ENCODE measurements at regions not wholly inside any gene's neighbourhood (a gene's known extent, or its start where the extent isn't known, plus 50 kb on each side); places are given as distances from the start of the nearest gene placed in this dataset.
"Not testable (repeated sequence)": the region's sequence is repeated elsewhere in the genome, so short reads cannot be mapped to it uniquely, and the experiment has no call there.

DNA sequence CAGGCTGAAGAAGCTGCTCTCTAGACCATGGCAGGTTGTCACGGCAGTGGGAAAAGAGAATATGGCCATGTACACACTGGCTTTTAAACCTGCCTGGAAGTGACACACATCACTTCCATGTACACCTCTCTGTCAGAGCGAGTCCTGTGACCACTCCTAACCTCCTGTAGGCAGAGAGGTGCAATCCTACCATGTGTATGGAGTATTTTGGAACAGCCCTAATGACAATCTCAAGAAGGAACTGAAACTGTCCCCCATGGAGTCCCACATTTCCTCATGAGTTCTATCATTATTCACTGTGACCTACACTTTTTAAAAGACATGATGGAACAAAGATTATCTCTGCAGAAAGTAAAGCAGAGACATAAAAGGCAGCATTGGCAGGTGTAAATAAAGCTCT, 153.4 kb upstream of the PFN2 start:
- no peak for ATAC-seq
- no peak for DNase-seq
- intact Hi-C loops (cut with micrococcal nuclease): no loop called here

DNA sequence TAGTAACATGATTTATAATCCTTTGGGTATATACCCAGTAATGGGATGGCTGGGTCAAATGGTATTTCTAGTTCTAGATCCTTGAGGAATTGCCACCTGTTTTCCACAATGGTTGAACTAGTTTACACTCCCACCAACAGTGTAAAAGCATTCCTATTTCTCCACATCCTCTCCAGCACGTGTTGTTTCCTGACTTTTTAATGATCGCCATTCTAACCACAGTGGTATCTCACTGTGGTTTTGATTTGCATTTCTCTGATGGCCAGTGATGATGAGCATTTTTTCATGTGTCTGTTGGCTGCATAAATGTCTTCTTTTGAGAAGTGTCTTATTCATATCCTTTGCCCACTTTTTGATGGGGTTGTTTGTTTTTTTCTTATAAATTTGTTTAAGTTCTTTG, 152.6 kb upstream of the PFN2 start:
- ATAC-seq; intact Hi-C loops (cut with micrococcal nuclease); DNase-seq: not testable (repeated sequence)

DNA sequence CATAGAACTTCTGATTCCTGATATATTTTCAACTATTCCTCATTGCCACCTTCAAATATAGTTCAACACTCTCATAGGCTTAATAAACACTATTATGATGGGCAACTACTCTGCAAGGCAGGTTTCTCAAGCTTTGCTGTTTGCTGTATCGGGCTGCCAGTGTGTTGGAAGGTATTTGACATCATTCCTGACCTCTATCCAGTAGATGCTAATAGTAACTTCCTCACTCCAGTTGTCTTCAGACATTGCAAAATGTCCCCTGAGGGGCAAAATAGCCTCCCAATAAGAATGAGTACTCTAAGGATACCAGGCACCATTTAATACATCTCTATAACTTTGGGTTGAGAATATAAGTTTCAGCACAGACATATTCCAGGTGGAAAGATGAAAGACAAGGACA, 147.5 kb upstream of the PFN2 start:
- DNase-seq (no peak), ATAC-seq (no peak)
- intact Hi-C loops (cut with micrococcal nuclease): no loop called here

DNA sequence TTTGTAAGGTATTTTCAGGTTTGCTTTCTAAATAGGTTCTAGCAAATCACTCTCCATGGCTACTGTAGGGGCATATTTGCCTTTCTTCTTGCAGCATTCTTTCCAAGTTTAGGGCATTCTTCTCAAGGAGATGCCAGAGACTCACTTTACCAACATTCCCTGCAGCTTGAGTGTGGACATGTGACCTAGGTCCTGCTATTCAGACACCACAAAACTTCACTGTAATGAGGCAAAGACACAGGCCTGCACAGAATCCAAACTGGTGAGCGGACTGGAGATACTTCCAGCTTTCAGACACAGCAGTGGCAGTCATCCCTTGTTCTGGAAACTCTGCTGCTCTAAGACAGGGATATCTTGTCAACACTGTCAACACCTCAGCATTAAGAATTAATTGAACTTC, 146.4 kb upstream of the PFN2 start:
- ATAC-seq: no peak
- intact Hi-C loops (cut with micrococcal nuclease): no loop called here
- DNase-seq: no peak

DNA sequence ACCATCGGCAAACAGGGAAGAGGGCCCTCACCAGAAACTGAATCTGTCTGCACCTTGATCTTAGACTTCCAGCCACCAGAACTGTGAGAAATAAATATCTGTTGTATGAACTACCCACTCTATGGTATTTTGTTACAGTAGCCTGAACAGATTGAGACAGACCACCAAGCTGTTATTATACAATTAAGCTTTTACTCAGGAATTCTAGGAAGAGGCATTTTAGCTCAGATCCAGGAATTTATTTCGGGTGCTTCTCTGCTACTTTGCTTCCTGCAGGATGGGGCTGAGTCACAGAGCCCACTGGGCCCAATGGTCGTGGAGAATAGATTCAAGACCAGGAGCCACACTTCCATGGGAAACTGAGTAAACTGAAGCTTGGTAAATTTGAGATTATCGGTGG, 145.5 kb upstream of the PFN2 start:
- DNase-seq: no peak
- ATAC-seq: no peak
- intact Hi-C loops (cut with micrococcal nuclease): no loop called here

DNA sequence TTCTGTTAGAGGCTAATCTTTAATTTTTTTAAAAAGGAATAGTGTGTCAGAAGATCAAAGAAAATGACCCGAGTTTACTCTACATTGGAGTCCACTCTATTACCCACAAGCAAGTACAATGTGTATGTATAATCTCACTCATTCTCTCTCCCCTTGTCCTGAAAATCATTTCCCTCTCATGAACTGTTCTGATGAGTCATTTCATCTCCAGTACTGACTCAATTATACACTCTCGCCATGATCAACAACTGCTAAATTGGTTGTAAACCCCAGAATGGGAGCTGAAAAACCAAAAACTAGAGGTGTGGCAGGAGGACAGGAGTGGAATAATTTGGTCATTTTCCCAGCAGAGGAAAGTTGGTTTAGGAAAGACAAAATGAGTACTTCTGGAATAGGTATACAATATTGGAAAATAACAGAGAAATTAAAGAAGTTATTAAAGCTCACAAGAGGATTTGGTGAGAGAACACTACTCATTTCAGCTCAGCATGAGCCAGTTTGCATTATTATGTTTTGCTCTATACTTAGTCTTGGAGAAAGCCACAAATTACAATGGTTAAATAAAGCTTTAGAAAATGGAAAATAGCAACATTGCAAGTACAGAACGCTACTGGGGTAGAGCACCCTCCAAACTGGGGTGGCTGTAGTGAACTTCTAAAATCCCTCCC, 144.3 kb upstream of the PFN2 start:
- DNase-seq (no peak), ATAC-seq (no peak)
- intact Hi-C loops (cut with micrococcal nuclease): no loop called here

DNA sequence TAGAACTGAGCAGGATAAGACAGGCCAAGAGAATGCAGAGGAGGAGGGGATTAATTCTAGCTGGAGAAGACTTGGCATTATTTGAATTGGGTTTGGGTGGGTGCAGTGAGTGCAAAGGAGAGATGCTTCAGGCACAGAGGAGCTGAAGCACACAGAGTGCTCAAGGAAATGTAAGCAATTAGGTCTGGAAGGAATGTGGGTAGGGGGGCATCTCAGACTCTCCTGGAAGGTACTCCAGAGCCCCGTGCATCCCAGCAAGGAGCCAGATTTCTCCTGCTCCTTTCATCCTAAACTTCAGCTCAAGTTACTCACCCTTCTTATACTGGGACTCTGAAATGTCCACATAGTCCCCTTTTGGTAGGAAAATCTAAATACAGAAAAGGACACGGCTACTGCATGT, 143.6 kb upstream of the PFN2 start:
- ATAC-seq (no peak), DNase-seq (no peak)
- intact Hi-C loops (cut with micrococcal nuclease): no loop called here

DNA sequence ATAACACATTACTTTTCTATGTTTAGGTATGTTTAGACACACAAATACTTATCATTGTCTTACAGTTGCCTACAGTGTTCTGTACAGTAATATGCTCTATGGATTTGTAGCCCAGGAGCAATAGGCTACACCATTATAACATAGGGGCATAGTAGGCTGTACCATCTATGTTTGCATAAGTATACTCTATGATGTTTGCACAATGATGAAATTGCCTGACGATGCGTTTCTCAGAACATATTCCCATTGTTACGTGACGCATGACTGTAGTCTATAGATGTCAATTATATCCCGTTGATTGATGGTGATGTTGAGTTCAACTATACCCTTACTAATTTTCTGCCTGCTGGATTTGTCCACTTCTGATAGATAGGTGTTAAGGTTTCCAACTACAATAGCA, 139.4 kb upstream of the PFN2 start:
- intact Hi-C loops (cut with micrococcal nuclease): no loop called here
- no peak for DNase-seq
- ATAC-seq: no peak

DNA sequence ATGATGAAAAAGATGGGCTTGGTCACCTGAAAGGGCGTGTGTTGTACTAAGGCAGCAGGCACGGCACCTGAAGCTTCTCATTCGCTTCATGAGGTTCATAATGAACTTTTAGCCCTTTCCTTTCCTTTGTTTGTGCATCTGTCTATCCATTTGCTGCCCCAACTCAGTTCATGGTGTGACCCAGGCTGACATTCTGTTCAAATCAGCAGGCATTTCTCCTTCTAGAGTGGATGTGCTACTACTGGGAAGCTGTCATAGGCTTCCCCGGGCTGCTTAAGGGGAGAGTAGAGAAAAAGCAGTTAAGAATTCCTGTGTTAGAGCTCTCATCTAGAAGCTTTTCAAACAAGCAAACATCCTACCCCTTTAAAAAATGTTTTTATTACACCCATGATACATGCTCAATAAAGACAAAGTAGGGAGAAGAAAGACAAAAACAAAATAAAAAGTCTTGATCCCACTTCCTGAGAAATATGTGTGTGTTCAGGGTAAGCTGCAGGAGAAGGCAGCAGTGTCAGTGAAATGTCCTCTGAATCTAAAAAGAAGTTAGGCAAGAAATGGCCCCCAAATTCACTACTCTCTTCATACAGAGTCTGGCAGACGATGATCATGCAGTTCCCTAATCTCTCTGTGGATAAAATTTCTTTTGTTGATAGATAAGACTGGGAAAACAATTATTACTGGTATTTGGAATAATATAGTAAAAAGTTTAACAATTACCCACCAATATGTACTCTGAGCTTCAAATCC, 136.9 kb upstream of the PFN2 start:
- intact Hi-C loops (cut with micrococcal nuclease): no loop called here
- ATAC-seq (no peak), DNase-seq (no peak)

DNA sequence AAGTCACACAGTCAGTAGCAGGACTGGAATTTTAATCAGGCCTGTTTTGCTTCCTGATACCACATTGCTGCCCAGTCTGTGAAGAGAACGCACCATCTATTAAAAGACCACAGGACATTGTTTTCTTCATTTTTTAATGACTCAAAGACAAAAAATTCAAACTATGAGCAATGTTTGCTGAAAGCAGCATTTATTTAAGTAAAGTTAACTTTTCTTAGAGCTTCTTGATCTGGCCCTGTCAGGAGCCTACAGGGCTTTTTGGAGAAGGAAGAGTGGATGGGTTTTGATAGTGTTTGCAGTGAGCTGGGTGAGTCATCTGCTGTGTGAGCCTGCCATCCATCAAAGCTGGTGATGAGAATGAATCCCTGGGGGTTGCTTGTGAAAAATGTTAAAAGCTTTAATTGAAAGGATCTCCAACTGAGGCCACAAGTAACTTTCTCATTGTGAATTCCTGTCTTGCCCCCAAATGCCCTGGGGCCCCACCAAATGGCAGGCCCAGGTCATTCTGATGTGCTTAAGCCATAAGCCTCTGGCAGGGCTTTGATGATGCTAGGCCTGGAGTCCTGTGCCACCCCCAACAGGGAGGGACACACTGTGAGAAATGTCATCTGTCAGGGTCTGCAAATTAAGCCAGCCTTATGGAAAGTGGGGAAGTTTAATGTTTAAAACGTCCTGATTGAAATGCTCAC, 136.2 kb upstream of the PFN2 start:
- DNase-seq: no peak
- no peak for ATAC-seq

DNA sequence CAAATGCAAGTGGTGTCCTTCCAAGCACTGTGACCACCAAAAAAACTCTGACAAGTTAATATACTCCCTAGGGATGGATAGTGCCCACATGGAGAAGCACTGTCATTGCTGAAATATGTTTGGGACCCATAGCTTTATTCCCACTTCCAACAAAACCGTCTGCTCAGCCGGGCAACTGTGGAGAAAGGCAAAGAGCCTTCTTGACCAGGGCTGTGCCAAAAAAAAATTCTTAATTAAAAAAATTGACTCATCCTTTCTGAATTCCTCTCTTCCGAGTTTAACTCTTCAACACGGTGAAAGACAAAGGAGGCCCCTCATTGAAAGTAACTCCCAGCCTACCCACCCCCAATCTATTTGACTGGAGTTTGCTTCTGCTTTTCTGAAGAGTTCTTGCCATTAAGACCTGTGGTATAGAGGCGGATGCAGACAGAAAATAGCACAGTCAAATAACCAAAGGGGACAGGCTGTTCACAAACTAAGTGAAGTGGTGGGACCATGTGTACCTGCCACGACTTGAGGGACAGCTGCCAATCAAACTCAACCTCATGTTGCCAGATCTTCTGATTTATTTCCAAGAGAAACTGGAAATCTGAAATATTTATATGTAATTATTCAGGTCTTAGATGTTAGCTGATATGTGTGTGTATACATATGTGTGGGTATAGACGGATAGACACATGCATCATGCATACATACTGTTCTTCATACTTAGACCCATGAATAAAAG, 135.4 kb upstream of the PFN2 start:
- DNase-seq: no peak
- intact Hi-C loops (cut with micrococcal nuclease): no loop called here
- no peak for ATAC-seq

More for the DNA sequence above, 136.2 kb upstream of the PFN2 start:
- intact Hi-C loops (cut with micrococcal nuclease): no loop called here

DNA sequence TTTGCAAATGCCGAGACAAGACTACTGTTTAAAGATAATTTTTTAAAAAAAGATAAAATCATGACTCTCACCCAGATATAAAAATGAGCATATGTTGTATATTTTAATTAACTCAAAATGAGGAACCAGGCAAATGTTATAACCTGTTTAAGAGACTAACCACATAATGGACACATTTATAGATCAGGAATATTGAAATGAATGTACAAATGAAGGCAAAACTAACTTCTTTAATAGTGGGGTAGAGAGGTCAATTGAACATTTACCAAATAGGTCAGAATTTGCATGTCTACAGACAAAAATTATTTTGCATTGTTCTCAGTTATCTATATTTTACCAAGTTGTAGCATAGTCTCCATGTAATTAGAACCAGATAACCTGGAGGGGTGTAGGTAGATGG, 134.3 kb upstream of the PFN2 start:
- DNase-seq (no peak), ATAC-seq (no peak)
- intact Hi-C loops (cut with micrococcal nuclease): no loop called here

DNA sequence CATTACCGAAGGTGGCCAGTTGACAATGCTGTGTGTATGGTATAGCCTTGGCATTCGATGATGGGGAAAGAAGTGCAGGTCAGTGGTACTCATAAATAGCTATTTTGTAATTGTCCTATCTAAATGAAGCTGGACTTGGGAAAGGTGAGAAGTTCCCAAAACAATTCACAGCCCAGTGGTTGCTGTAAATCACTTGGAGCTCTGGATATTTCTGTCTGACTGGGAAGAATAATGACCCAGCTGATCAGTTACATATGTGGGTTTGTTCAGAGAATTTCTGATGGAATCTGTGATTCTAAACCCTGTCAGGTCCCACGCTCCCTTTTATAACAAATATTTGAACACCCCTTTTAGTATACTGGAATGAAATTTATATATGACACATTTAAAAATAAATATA, 133.9 kb upstream of the PFN2 start:
- DNase-seq (no peak), ATAC-seq (no peak)
- intact Hi-C loops (cut with micrococcal nuclease): no loop called here

DNA sequence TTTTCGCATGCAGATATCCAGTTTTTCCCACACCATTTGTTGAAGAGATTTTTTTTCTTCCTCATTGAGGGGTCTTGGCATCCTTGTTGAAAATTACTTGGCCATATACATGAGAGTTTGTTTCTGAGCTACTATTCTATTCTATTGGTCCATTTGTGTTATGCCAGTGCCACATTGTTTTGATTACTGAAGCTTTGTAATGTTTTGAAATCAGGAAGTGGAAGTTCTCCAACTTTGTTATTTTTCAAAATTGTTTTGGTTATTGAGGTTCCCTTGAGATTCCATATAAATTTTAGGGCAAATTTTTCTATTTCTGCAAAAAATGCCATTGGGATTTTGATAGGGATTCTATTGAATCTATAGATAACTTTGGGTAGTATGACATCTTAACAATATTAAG, 130.3 kb upstream of the PFN2 start:
- intact Hi-C loops (cut with micrococcal nuclease): no loop called here
- ATAC-seq (no peak), DNase-seq (no peak)

DNA sequence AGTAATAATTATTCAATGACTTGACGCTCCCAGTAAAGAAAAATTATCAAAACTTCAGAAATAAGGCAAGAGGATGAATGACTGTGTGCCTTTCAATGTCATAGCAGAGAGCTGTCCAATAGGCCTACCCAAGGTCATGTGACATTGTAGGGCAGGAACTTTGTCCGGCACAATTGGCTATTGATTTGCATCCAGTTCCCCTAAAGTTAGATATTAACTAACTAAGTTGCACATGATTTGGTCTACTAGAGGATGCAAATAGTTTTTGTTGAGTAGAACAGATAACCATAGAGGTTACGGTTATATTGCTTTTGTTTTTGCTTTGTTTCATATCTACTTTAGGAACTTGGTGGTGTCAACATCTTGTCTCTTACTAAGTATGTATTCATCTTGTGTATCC, 127.9 kb upstream of the PFN2 start:
- intact Hi-C loops (cut with micrococcal nuclease): no loop called here
- DNase-seq (no peak), ATAC-seq (no peak)

DNA sequence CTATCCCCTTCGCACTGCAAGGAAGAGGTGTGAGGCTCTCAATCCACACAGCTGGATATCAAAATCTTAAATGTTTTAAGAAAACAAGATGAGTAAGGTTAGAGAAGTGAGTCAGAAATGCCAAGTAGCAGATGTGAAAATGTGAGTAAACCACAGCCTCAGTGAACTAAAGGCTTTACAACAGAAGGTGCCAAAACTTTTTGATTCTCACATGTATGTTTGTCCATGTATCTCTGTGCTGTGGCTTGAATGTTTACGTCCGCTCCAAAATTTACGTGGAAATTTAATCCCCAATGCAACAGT, 126.8 kb upstream of the PFN2 start:
- intact Hi-C loops (cut with micrococcal nuclease): no loop called here
- ATAC-seq: no peak
- no peak for DNase-seq

DNA sequence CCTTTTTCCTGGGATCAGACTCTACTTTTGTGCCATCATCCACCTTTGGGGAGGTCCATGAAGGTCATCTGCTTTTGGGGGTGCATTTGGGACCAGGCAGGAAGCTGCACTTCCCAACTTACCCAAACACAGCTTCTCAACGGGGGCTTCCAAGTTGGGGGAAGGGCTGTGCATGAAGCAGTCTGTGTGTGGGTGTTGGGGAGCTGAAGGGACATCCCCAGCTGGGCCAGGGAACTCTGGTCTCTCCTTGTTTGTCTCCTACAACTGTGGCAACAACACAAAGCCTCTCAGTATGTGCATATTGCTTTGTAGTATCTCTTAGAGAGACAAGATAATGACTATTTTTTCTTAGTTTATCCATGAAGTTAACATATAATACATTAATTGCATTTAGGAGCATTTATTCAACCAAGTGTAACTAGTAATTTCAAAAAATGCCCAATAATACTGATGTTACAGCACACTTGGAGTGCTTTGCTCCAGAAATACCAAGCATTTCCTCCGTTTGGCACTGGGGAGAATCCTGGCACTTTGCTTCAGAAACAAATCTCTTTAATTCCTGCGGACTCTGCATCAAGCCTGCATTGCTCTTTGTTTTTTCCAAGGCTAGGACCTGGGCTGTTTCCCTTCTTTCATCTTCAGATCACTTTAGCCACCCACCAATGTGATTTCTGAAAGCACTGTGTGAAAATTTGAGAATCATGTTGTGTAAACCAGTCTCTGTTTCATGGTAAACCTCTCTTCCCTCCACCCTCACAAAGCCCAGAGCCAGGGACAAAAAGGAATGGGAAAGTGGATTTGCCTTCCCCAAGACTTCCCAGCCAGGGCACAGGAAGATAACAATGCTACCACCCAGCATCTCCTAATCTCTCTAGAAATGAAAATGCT, 126.2 kb upstream of the PFN2 start:
- no peak for DNase-seq
- intact Hi-C loops (cut with micrococcal nuclease): no loop called here
- ATAC-seq: no peak

DNA sequence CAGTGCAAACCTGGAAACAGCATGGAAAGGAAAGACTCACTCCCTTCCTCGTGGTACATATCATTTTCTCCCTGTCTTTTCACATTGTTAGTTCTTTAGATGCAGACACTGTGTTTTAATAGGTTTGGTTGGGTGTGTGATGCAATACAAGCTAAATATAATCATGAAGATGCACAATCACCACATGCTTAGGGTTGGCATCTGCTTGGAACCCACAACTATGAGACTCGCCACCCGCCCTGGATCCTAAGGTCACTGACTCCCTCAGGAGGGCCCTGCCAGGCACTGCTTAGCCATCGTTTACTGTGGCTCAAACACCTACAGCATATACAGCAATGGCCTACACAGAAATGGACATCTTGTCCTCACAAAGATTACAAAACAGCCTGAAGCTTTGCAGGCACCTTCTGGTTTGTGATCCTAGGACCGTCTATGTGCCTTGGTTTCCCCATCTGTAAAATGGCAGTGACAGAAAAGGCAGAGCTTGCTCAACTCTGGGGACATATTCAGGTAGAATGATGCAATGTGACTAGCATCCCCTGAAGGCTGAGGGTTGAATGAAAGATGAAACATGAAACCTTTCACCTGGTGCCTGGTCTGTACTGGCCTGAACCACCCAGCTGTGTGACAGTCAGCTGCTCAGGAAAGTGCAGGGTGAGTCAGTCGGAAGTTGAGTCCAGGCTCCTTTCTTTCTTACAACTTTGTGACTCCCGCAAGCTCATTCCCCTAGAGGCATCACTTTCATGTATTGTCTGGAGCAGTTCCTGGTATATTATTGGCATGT, 123.6 kb upstream of the PFN2 start:
- intact Hi-C loops (cut with micrococcal nuclease): no loop called here
- DNase-seq (no peak), ATAC-seq (no peak)

DNA sequence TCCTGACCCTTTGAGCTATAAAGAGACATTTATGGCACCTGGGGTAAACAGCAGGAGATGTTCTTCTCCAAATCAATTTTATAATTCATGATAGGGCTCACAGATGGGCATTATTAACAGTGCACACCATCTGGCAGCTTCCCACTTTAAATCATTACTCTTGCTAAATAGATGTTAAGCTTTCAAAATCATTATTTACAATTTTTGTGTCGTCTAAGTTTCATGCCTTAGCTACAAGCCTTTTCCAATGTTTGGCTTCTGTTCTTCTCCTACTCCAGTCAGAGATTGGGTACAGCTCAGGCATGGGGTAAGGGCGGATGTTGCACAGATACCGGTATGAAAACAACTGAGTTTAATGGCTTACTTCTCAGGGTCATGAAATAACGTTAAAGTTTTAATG, 120.9 kb upstream of the PFN2 start:
- DNase-seq (no peak), ATAC-seq (no peak)
- intact Hi-C loops (cut with micrococcal nuclease): no loop called here
